Fibroblast of skin of left quadriceps (primary cell): ENCODE measurements at regions not wholly inside any gene's neighbourhood (a gene's known extent, or its start where the extent isn't known, plus 50 kb on each side); places are given as distances from the start of the nearest gene placed in this dataset.
A peak's percentile ranks its signal among the peaks of the same experiment; 100 is the strongest.

Experiments
- DNase-seq, 2 experiments: peaks; one replicate each; pipeline ENCODE4 v3.0.0-alpha.2; 2013; ENCODE audit warnings: low read depth in 2 of 2

- DNase-seq: peak; percentile 4 to 6
Measured at GRCh38 chr2:103959174-103960128, 894.5 kb upstream of the POU3F3 start.

- DNase-seq: no peak
Measured at GRCh38 chr2:103960129-103960513, 893.8 kb upstream of the POU3F3 start.

- DNase-seq: no peak
Measured at GRCh38 chr2:103960951-103961350, 893.0 kb upstream of the POU3F3 start.

- no peak for DNase-seq
Measured at GRCh38 chr2:103961862-103962261, 892.1 kb upstream of the POU3F3 start.

GRCh38 chr2:103962670-103963069, 891.2 kb upstream of the POU3F3 start:
- DNase-seq: no peak

- DNase-seq: no peak
Measured at GRCh38 chr2:103963146-103963725, 890.7 kb upstream of the POU3F3 start.

GRCh38 chr2:103977241-103977640, 876.7 kb upstream of the POU3F3 start:
- DNase-seq: no peak

- no peak for DNase-seq
Measured at GRCh38 chr2:103977668-103978067, 876.2 kb upstream of the POU3F3 start.

- no peak for DNase-seq
Measured at GRCh38 chr2:103980401-103980800, 873.5 kb upstream of the POU3F3 start.

GRCh38 chr2:103982691-103983090, 871.2 kb upstream of the POU3F3 start:
- DNase-seq: no peak

- DNase-seq: no peak
Measured at GRCh38 chr2:103986001-103986400, 867.9 kb upstream of the POU3F3 start.

GRCh38 chr2:103991591-103991990, 862.3 kb upstream of the POU3F3 start:
- no peak for DNase-seq

- DNase-seq: no peak
Measured at GRCh38 chr2:104004821-104005220, 849.1 kb upstream of the POU3F3 start.

GRCh38 chr2:104016801-104017200, 837.1 kb upstream of the POU3F3 start:
- no peak for DNase-seq

- no peak for DNase-seq
Measured at GRCh38 chr2:104023306-104023705, 830.6 kb upstream of the POU3F3 start.

GRCh38 chr2:104023765-104024164, 830.1 kb upstream of the POU3F3 start:
- no peak for DNase-seq

GRCh38 chr2:104025295-104025694, 828.6 kb upstream of the POU3F3 start:
- no peak for DNase-seq

- DNase-seq: no peak
Measured at GRCh38 chr2:104026725-104027124, 827.2 kb upstream of the POU3F3 start.

GRCh38 chr2:104027321-104027720, 826.6 kb upstream of the POU3F3 start:
- no peak for DNase-seq

- DNase-seq: no peak
Measured at GRCh38 chr2:104028061-104028460, 825.9 kb upstream of the POU3F3 start.

- no peak for DNase-seq
Measured at GRCh38 chr2:104033399-104033798, 820.5 kb upstream of the POU3F3 start.

GRCh38 chr2:104040771-104041170, 813.1 kb upstream of the POU3F3 start:
- no peak for DNase-seq

GRCh38 chr2:104041351-104041750, 812.6 kb upstream of the POU3F3 start:
- DNase-seq: no peak
